ENCODE measurements at regions not wholly inside any gene's neighbourhood (a gene's known extent, or its start where the extent isn't known, plus 50 kb on each side); places are given as distances from the start of the nearest gene placed in this dataset.

DNA sequence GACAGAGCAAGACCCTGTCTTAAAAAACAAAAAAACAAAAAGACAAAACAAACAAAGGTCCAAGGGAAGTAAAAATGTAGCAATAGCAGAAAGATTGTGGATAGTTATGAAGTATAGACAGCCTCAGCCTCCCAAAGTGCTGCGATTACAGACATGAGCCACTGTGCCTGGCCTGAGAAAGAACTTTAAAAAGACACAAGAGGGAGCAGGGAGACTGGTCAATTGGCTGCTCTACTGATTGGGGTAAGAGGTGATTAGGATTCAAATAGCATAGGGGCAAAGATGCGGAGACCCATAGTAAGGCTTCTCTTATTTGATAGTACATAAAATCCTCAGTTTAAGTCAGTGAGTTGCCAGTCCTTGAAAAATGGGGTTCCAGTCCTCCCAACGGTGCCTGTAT, 518.2 kb upstream of the GOT2 start:
- DNase-seq, result no peak

GRCh38 chr16:59249011-59249410, 514.9 kb upstream of the GOT2 start:
- no peak for DNase-seq

DNA sequence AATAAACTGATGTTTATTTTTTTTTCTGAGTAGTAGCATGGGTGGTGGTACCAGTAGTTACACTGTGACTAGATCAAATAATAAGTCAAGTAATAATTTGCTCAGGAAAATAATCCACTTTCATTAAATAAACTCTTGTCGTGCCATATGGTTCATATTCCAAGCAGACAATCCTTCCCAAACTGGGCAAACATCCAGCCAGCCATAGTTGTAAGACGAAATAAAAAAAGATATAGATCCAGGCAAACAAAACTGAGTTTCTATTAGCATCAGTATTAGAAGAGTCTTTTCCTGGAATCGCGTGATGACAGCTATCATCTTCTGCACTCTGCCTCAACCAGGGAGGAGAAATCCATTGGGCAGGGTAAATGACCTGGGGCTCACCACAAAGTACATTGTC, 508.4 kb upstream of the GOT2 start:
- no peak for DNase-seq

DNA sequence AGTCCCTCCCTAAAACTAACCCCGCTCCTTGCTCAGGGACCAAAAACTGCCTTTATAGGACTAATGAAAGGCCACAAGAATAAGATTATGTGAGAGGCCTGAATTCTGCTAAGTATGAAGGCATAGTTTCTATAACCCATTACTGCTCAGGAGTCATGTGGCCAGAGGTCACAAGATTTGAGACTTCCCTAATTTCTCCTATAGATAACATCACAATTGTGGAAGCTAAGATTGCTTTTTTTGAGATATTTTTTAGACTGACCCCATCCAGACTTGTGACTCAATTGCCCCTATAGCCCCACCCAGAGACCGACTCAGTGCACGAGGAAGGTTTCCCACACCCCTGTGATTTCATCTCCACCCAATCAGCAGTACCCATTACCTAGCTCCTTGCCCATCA, 504.1 kb upstream of the GOT2 start:
- no peak for DNase-seq

- no peak for DNase-seq
Observed at GRCh38 chr16:59236804-59237458, 502.8 kb upstream of the GOT2 start.

GRCh38 chr16:59224401-59224800, 490.3 kb upstream of the GOT2 start:
- no peak for DNase-seq

GRCh38 chr16:59220011-59220410, 485.9 kb upstream of the GOT2 start:
- DNase-seq, result no peak

DNA sequence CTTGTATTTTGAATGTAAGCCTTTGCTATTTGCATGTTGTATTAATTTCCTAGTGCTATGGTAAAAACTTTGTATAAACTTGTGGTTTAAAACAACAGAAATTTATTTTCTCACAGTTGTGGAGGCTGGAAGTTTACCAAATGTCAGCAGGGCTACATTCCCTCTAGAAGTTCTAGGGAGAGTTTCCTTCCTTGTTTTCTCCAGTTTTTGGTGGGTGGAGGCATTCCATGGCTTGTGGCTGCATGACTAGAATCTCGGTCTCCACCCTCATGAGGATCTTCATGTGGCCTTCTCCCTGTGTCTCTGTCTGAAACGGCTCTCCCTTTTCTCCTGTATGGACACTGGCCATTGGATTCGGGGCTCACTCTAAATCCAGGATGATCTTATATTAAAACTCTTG, 482.2 kb upstream of the GOT2 start:
- no peak for DNase-seq

GRCh38 chr16:59214455-59214854, 480.3 kb upstream of the GOT2 start:
- no peak for DNase-seq

- no peak for DNase-seq
Observed at GRCh38 chr16:59213952-59214351, 479.8 kb upstream of the GOT2 start.

DNA sequence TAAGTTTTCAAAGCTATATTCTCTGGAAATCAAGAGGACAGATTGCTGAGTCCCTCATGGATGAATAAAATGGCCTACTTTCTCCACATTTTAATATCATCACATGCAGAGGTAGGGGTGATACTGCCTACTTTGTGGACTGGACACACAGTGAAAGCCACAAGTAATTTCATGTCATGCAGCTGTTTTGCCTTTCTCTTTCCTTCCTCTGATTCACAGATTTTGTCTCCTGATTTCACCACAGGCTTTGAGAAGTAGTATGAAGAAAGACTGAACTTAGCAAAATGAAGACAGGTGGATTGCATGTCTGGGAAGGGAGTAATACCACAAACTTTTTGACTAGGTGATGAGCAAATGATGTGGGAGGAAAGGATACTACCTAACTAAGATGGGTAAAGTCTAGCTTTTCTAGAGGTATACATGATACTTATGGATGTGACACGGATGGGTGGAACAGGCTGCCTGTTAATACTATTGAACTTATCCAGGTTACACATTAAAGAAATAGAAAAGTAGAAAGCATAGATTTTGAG, 478.4 kb upstream of the GOT2 start:
- no peak for DNase-seq

DNA sequence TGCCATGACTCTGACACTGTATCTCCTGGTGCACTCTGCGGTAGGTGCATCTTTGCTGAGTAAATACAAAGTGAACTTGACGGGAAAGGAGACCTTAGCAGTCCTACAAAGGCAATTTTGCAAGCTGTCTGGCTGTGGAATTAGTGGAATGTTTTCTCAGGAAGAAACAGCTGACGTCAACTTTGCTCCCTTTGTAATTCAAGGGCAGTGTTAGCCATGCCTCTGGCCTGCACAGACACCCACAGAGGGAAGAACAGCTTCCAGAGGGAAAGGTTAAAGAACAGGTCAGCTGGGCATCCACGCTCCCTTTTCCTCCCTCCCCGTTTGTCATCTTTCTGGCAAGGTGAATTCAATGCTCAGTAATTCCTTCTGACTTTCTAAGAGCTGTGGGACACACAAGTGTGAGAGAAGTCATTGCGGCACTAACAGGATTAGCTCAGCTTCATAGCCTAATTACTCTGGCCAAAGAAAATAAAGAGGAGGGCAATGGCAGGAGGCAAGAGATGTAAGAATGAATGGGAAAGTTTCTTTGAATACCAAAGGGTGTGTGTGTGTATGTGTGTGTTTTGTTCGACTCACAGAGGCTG, 476.9 kb upstream of the GOT2 start:
- no peak for DNase-seq

DNA sequence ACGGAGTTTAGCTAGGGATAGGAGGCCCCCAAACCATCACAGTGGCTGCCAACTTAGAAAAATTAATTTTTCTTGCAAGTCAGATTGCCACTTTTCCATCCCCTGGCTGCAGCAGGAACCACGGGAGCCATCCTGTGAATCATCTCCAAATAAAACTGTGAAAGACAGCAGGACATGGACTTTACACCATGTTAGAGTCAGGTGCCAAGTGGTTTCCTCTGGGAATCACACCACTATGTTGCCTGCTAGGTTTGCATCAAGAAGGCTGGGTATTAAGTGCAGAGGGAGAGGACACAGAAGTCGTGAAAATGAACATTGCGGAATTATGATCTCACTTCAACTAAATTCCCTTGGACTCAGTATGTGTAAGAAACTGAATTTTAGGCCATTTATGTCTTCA, 471.3 kb upstream of the GOT2 start:
- DNase-seq, result no peak

DNA sequence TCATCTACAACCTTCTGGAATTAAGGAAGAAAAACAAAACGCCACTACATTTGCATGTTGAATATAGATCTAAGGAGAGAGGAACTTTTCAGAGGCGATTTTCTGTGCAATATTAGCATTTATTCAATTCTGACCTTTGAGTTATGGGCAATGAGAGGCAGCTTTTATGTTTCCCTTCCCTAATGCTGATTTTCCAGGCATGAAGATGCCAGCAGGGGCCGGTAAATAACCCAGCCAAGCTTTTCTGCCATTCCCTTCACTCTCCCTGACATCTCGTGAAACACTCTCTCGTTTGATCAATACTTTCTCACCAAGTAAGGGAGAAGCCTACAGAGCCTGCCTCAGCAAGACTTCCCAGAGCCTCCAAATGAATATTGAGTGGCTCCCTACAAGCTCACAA, 470.5 kb upstream of the GOT2 start:
- no peak for DNase-seq

DNA sequence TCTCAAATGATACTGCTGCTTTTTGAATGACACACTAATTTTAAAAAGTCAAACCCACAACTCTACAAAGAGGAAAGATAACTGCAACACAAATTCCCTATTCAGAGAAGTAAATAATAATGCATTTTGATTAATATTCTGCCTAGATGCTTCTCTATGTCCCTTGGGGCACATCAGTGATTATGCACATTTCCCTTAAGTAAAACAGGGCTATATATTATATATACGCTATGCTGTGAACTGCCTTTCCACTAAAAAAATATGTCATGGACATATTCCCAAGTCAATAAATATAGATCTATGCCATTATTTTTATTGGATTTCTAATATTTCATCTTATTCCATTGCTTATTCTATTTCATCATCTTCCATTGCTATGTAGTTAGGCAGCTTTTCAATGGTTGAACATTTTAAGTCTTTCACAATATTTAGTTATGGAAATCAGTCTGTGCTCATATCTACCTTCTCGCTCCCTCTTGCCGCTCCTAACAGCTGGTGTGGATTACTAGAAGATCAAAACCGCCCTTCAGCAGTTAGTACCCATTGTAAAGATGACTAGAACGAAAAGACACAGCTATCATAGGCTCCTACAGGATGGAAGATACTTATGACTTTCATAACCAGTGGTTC, 468.2 kb upstream of the GOT2 start:
- no peak for DNase-seq

DNA sequence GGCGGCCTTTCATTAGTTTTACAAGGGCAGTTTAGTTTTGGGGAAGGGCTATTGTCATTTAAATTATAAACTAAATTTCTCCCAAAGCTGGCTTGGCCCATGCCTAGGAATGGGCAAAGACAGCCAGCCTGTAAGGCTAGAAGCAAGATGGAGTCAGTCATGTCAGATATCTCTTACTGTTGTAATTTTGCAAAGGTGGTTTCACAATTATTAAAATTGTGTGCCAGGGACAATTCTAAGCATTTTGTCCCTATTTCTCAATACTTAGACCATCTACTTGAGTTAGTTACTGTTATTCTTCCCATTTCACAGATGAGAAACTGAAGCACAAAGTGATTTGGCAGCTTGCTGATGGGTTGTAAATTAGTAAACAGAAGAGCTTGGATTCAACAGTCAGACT, 467.7 kb upstream of the GOT2 start:
- no peak for DNase-seq

GRCh38 chr16:59201160-59201559, 467.0 kb upstream of the GOT2 start:
- no peak for DNase-seq

- no peak for DNase-seq
Observed at GRCh38 chr16:59198487-59198886, 464.4 kb upstream of the GOT2 start.

DNA sequence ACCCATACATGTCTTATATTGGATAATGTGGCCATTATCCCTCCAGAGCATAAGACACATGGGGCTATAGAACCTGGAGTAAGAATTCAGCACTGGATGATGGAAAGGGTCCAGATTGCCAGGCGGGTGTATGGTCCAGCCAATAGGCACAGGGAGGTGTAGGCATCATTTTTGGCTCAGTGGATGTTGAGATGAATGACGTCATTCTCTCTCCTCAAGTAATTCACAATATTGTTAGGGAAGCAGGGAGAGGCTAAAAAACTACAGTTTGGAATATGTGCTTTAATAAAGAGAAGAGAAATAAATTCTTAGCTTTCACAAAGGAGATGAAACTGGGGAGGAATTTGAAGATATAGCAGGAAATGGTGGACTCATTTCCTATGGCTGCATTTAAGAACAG, 461.1 kb upstream of the GOT2 start:
- DNase-seq, result no peak

GRCh38 chr16:59193637-59194036, 459.5 kb upstream of the GOT2 start:
- no peak for DNase-seq

- DNase-seq, result peak in 2 of 3 experiments; percentile 10 to 41
Observed at GRCh38 chr16:59192551-59193199, 458.6 kb upstream of the GOT2 start.

- DNase-seq, result no peak
Observed at GRCh38 chr16:59190731-59191130, 456.6 kb upstream of the GOT2 start.

GRCh38 chr16:59188029-59188428, 453.9 kb upstream of the GOT2 start:
- DNase-seq, result no peak

DNA sequence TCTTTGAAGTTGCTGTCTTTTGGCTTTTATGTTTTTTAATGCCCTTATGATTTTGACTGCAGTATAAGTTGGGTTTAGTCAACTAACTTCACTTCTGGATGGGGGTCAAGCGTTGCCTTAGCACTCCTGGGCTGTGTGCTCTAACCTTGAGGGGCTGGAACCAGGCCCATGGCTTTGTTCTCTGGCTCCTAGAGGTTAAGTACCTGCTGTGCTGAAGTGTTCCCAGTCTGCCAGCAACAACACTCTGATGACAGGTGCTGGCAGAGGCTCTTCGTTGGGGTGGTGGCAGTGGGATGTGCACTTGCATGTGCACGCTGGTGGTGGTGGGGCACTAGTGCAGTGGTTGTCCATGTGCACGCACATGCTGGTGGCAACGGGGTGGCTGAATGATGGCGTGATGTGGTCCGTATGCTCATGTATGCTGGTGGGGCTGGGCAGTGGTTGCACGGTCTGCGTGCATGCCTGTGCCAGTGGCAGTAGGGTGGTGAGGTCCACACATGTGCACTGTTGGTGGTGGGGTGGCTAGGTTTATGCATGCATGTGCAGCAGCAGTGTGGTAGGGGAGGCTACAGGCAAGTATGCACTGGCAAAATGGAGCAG, 447.8 kb upstream of the GOT2 start:
- no peak for DNase-seq
